SHP77 (cell line): ENCODE measurements at regions not wholly inside any gene's neighbourhood (a gene's known extent, or its start where the extent isn't known, plus 50 kb on each side); places are given as distances from the start of the nearest gene placed in this dataset.

ENCODE experiments used
- DNase-seq, 2 experiments: peaks; one replicate each; lab custom pipeline; 2025; lab: John Stamatoyannopoulos, UW

GRCh38 chr11:39294648-39295047 lies 2164.8 kb downstream of the LRRC4C start:
- no peak for DNase-seq

GRCh38 chr11:39288011-39288410 lies 2171.4 kb downstream of the LRRC4C start:
- DNase-seq, result no peak

GRCh38 chr11:39268176-39268690 lies 2191.2 kb downstream of the LRRC4C start:
- no peak for DNase-seq

- DNase-seq, result no peak
These were observed 2203.8 kb downstream of the LRRC4C start for GRCh38 chr11:39255648-39256047.

GRCh38 chr11:39249566-39250365 lies 2209.7 kb downstream of the LRRC4C start:
- DNase-seq, result no peak

- DNase-seq, result no peak
These were observed 2211.8 kb downstream of the LRRC4C start for GRCh38 chr11:39247570-39248137.

GRCh38 chr11:39239553-39239952 lies 2219.9 kb downstream of the LRRC4C start:
- no peak for DNase-seq

GRCh38 chr11:39236916-39237315 lies 2222.5 kb downstream of the LRRC4C start:
- DNase-seq, result no peak

GRCh38 chr11:39221550-39222138 lies 2237.8 kb downstream of the LRRC4C start:
- DNase-seq, result no peak

- DNase-seq, result no peak
These were observed 2238.8 kb downstream of the LRRC4C start for GRCh38 chr11:39220501-39221230.

- DNase-seq, result no peak
These were observed 2239.4 kb downstream of the LRRC4C start for GRCh38 chr11:39220069-39220468.

- no peak for DNase-seq
These were observed 2249.5 kb downstream of the LRRC4C start for GRCh38 chr11:39209981-39210380.

GRCh38 chr11:39205236-39205995 lies 2254.0 kb downstream of the LRRC4C start:
- DNase-seq, result no peak

GRCh38 chr11:39192671-39193070 lies 2266.8 kb downstream of the LRRC4C start:
- DNase-seq, result no peak

GRCh38 chr11:39190751-39191150 lies 2268.7 kb downstream of the LRRC4C start:
- DNase-seq, result no peak

- no peak for DNase-seq
These were observed 2281.8 kb downstream of the LRRC4C start for GRCh38 chr11:39177678-39178077.

GRCh38 chr11:39174965-39175364 lies 2284.5 kb downstream of the LRRC4C start:
- DNase-seq, result no peak

GRCh38 chr11:39174196-39174595 lies 2285.3 kb downstream of the LRRC4C start:
- peak; percentile 8 to 20 for DNase-seq

GRCh38 chr11:39165021-39165420 lies 2294.4 kb downstream of the LRRC4C start:
- no peak for DNase-seq

GRCh38 chr11:39149214-39149613 lies 2310.2 kb downstream of the LRRC4C start:
- no peak for DNase-seq

- DNase-seq, result no peak
These were observed 2314.1 kb downstream of the LRRC4C start for GRCh38 chr11:39145346-39145745.
